Hepatocyte (in vitro differentiated cells): ENCODE measurements at regions not wholly inside any gene's neighbourhood (a gene's known extent, or its start where the extent isn't known, plus 50 kb on each side); places are given as distances from the start of the nearest gene placed in this dataset.

Experiments
- EZH2 ChIP-seq: fragments of 200-600 bp; sonication (generic); IDR thresholded peaks from 2 replicates; pipeline ENCODE4 v1.6.1; 2016; ENCODE audit warnings: antibody characterized with exemption, mild to moderate bottlenecking, borderline replicate concordance
- EZH2phosphoT487 ChIP-seq: fragments of 200-600 bp; sonication (generic); IDR thresholded peaks from one replicate; pipeline ENCODE4 v1.6.1; 2018; ENCODE audit warnings: antibody characterized with exemption, mild to moderate bottlenecking, low read depth, moderate library complexity; ENCODE audit not compliant: unreplicated experiment, severe bottlenecking
- TF ChIP-seq, protein P1 (sequence below): fragments of 200-600 bp; sonication (generic); IDR thresholded peaks from 2 replicates; pipeline ENCODE4 v1.5.1; 2016; ENCODE audit warnings: antibody characterized with exemption, mild to moderate bottlenecking; ENCODE audit not compliant: poor library complexity

DNA sequence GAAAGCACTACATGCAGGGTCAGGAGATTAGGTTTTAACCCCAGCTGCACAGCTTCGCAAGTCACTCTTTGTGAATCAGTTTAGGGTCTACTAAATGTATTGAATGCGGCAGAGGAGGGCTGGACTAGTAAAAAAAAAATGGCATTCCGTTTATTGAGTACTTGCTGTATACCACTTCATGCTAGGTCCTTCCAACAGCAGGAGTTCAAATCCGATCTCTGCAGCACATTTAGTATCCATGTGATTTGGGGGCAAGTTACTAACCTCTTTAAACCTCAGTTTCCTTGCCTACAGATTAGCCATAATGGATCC is 204.4 kb downstream of the SNCAIP start:
- TF ChIP-seq EZH2phosphoT487 (no peak), EZH2 (no peak)
- TF ChIP-seq, protein P1, sequence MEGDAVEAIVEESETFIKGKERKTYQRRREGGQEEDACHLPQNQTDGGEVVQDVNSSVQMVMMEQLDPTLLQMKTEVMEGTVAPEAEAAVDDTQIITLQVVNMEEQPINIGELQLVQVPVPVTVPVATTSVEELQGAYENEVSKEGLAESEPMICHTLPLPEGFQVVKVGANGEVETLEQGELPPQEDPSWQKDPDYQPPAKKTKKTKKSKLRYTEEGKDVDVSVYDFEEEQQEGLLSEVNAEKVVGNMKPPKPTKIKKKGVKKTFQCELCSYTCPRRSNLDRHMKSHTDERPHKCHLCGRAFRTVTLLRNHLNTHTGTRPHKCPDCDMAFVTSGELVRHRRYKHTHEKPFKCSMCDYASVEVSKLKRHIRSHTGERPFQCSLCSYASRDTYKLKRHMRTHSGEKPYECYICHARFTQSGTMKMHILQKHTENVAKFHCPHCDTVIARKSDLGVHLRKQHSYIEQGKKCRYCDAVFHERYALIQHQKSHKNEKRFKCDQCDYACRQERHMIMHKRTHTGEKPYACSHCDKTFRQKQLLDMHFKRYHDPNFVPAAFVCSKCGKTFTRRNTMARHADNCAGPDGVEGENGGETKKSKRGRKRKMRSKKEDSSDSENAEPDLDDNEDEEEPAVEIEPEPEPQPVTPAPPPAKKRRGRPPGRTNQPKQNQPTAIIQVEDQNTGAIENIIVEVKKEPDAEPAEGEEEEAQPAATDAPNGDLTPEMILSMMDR, result no peak
